HG03097 (cell line): ENCODE measurements at regions not wholly inside any gene's neighbourhood (a gene's known extent, or its start where the extent isn't known, plus 50 kb on each side); places are given as distances from the start of the nearest gene placed in this dataset.
"Not testable (repeated sequence)": the region's sequence is repeated elsewhere in the genome, so short reads cannot be mapped to it uniquely, and the experiment has no call there.

Experiments
- ATAC-seq: cut with Tn5 transposase; IDR thresholded peaks from one replicate; pipeline ENCODE4 v1.9.1; 2021; ENCODE audit not compliant: unreplicated experiment, low FRiP score

GRCh38 chr9:1532171-1532570 lies 482.0 kb downstream of the DMRT2 start:
- no peak for ATAC-seq

- no peak for ATAC-seq
These were observed 480.1 kb upstream of the SMARCA2 start for GRCh38 chr9:1535051-1535450.

DNA sequence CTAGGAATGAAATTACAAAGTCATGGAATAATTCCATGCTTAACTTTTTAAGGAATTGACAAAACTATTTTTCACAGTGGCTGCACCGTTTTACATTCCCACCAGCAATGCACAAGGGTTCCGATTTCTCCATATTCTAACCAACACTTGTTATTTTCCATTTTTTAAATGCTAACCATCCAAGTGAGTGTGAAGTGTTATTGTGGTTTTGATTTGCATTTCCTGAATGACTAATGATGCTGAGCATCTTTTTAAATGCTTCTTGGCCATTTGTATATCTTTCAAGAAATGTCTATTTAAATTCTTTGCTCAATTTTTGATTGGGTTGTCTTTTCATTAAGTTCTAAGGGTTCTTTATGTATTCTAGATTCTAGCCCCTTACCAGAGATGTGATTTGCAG lies 479.5 kb upstream of the SMARCA2 start:
- ATAC-seq, result no peak

- peak; percentile 45 for ATAC-seq
These were observed 478.5 kb upstream of the SMARCA2 start for GRCh38 chr9:1536522-1537170.

GRCh38 chr9:1538301-1538700 lies 476.8 kb upstream of the SMARCA2 start:
- no peak for ATAC-seq

DNA sequence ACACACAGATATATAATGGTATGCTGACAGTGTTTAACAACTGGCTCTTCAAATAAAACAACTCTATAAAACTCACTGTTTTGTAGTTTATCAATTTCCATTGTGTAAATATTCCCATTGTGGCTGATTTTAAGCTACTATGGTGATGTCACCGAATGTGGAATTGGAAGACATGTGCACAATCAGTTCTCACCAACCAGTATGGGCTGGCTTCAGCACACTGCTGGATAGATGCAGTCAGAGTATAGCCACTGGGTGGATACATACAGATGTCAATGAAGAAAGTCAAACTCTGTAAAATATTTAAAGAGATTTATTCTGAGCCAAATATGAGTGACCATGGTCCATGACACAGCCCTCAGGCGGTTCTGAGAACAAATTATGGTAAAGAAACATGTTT lies 475.9 kb upstream of the SMARCA2 start:
- ATAC-seq, result no peak

- no peak for ATAC-seq
These were observed 464.5 kb upstream of the SMARCA2 start for GRCh38 chr9:1550636-1551035.

DNA sequence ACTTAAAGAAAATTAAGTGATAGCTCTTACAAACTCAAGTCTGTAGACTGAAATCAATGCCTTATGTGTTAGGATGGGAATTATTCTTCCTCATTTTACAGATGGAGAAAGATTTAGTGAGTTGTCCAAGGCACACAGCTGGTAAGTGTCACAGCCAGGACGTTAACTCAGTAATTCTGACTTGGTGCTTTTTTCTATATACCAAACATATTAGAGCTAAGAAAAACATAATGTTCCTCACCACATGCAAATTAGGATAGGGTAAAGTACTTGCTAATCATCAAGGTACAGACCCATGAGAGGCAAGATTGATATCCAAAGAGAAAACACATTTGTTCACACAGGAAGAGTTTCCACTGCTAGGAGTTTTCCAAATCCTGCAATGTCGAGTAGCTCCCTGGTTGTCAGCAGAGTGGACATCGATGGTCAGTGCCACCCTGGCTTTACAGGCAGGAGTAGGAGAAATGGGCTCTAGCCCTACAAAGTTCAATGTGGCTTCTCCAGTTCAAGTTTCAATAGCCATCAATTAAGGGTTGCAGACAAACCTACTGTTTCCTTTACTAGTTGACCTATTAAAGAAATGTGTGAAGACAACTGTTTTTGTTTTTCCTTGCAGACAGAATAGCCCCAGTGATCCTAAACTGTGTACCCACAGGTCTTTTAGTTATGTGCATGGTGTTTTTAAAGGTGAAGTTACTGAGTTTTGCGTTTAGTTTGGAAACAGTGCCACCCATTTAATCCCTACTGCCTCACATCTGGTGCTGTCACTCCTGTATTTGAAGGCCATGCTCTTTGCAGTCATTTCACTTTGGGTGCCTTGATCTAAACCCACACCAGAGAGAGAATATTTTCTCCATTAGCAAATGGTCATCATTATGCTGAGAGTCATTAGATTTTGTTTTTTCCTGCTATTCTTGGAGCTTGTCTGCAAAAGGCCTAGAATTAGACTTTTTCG lies 460.8 kb upstream of the SMARCA2 start:
- ATAC-seq, result peak; percentile 55

DNA sequence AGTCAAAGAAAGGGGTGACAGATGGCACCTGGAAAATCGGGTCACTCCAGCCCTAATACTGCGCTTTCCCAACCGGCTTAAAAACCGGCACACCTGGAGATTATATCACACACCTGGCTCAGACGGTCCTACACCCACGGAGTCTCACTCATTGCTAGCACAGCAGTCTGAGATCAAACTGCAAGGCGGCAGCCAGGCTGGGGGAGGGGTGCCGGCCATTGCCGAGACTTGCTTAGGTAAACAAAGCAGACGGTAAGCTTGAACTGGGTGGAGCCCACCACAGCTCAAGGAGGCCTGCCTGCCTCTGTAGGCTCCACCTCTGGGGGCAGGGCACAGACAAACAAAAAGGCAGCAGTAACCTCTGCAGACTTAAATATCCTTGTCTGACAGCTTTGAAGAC lies 456.5 kb upstream of the SMARCA2 start:
- not testable (repeated sequence) for ATAC-seq

GRCh38 chr9:1575939-1576338 lies 439.2 kb upstream of the SMARCA2 start:
- ATAC-seq, result no peak

DNA sequence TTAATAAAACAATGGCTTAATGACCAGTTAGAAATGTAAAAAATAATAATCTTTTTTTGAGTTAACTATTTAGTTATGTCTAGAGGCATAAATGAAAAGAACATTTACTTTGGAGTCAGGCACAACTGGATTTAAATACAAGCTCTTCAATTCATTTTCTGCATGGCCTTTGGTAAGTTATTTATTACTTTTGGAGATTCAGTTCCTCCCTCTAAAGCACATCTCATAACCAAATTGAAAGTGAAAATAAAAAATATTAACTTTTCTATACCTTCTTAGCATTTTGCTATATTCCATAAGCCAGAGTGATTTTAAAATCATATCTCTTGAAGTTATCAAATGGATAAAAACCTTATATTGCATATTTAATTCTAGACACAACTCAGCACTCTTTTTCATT lies 434.9 kb upstream of the SMARCA2 start:
- ATAC-seq, result peak; percentile 91

- no peak for ATAC-seq
These were observed 433.2 kb upstream of the SMARCA2 start for GRCh38 chr9:1581926-1582325.

GRCh38 chr9:1591310-1591709 lies 423.8 kb upstream of the SMARCA2 start:
- no peak for ATAC-seq

DNA sequence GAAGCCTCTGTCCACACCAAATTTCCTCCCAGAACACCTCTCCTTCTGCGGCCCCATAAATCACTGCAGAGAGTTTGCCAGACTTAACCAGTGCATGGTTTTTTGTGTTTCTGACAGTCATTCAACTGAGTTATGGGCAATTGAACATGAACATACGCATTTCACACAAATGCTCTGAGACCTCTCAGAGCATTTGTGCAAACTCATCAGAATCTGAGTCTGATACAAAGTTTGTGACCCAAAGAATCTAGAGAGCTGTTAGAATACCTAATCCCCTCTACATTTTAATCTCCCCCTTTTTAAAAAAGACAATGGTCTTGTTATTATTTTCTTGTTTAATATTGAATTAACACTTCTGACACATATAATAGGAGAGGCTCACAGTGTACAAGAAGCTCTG lies 416.9 kb upstream of the SMARCA2 start:
- no peak for ATAC-seq

DNA sequence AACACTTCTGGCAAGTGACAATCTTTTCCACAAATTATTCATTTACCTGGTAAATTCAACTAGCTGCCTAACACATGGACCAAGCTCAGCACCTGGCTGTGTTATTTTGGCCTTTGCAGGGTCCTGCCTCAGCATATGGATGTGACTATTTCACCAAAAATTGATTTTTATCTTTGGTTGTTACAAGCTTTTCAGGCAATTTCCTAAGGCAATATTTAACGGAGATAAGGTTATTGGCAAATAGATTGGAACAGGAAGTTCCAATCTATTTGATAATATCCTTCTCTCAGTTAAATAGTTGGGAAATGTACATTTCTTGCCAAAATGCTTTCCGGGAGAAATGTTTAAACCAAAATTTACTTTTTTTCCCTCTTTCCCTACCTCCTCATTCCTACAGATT lies 415.2 kb upstream of the SMARCA2 start:
- no peak for ATAC-seq

- no peak for ATAC-seq
These were observed 410.1 kb upstream of the SMARCA2 start for GRCh38 chr9:1604942-1605560.

DNA sequence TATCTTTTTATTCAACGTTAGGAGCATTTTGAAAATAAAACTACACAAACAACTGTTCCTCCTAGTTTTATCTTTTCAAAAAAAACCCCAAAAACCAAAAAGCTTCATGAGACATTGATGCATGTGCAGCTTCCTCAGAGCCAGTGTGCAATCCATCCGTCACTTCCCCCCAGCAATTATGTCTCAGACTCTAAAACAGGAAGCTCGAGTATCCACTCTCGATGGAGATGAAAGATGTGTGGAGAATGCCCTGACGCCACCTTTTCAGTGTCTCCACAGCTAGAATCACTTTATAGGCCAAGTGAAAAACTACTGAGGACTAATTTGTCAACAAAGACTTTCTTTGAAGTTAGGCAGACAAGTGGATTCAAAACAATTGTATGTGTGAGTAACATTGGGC lies 408.9 kb upstream of the SMARCA2 start:
- ATAC-seq, result no peak

DNA sequence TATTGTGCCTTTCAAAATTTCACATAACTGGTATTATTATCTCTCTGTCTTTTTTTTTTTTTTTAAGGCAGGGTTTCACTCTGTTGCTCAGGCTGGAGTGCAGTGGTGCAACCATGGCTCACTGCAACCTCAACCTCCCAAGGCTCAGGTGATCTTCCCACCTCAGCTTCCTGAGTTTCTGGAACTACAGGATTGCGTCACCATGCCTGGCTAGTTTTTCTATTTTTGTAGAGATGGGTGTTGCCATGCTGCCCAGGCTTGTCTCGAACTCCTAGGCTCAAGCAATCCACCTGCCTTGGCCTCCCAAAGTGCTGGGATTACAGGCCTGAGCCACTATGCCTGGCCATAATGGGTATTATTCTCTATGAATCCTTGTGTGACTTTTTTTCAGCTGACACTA lies 402.3 kb upstream of the SMARCA2 start:
- ATAC-seq, result no peak

DNA sequence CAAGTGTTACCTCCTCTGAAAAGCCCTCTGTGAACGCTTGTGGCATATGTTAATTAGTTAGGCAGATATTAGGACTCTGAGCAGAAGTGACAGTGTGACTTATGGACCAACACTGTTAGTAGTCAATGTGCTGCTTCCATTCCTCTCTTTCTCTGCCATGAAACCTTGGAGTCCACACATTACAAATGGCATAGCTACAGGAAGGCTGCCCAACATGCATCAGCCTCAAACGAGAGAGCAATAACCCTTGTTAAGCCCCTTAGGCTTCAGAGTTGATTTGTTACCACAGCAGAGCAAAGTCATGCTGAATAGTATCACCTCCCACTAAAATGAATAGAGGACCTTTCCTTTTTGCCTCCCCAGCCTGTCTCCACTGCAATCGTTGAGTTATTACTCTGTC lies 397.7 kb upstream of the SMARCA2 start:
- ATAC-seq, result no peak

DNA sequence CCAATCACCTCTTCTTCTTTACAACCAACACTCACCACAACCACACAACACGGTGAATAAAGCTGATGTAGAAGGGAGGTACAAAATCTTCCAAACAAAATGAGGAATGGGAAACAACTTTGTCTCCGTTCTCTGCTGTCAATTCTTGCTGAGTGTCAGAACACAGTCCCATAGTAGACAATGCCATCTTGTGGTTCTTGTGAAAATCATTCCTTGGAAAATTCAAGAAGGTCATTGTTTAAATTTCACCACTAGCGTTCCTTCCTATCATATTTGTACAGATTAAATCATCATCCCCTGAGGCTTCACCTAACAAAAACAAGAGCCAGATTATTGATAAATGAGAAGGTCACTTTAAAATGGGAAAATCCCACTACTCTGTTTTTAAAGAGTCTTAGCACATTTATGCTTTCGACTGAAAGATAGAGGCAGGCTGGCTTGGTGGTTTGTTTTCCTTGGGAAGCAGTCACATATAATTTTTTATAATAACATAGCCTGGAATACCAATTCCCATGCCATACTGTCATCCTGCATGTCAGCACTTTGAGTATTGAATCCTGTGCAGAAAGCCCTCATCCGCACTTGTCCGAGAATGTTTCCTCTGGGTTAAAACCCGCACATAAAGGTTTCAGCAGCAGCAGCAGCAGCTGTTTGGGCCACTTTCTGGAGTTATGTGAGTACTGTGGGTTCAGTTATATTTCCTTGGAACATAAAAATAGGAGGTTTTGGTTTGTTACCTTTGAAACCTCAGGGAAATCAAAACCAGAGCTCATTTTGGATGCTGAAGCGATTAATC lies 395.0 kb upstream of the SMARCA2 start:
- ATAC-seq, result no peak

GRCh38 chr9:1637401-1637800 lies 377.7 kb upstream of the SMARCA2 start:
- no peak for ATAC-seq
